ENCODE measurements at regions not wholly inside any gene's neighbourhood (a gene's known extent, or its start where the extent isn't known, plus 50 kb on each side); places are given as distances from the start of the nearest gene placed in this dataset.

DNA sequence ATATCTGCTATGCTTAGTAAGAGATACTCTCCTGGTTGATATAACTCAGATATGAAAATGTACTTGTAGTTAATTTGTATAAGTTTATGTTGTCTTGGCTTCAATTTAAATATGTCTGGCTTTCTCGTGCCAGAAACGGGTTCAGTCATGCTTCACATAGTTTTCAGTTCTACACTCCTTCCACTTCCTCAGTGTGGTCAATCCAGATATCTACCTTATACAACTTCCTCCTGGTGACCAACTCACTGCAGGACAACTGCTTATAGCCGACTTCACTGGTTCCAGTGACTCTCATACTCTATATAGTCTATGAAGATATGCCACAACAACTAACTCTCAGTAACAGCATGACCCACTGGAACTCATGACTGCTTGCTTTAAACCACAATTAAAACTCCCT lies 690.4 kb downstream of the SLCO4C1 start:
- TF ChIP-seq, protein P1, sequence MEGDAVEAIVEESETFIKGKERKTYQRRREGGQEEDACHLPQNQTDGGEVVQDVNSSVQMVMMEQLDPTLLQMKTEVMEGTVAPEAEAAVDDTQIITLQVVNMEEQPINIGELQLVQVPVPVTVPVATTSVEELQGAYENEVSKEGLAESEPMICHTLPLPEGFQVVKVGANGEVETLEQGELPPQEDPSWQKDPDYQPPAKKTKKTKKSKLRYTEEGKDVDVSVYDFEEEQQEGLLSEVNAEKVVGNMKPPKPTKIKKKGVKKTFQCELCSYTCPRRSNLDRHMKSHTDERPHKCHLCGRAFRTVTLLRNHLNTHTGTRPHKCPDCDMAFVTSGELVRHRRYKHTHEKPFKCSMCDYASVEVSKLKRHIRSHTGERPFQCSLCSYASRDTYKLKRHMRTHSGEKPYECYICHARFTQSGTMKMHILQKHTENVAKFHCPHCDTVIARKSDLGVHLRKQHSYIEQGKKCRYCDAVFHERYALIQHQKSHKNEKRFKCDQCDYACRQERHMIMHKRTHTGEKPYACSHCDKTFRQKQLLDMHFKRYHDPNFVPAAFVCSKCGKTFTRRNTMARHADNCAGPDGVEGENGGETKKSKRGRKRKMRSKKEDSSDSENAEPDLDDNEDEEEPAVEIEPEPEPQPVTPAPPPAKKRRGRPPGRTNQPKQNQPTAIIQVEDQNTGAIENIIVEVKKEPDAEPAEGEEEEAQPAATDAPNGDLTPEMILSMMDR (conservative IDR thresholded peaks at IDR 0.05; ENCODE audit: low read length) = no peak
- no peak for TF ChIP-seq EZH2phosphoT487 (IDR thresholded peaks at IDR 0.05; ENCODE audit: borderline replicate concordance, low read depth, low read length)

Measured in OCI-LY7 (cell line).